ENCODE measurements at regions not wholly inside any gene's neighbourhood (a gene's known extent, or its start where the extent isn't known, plus 50 kb on each side); places are given as distances from the start of the nearest gene placed in this dataset.

DNA sequence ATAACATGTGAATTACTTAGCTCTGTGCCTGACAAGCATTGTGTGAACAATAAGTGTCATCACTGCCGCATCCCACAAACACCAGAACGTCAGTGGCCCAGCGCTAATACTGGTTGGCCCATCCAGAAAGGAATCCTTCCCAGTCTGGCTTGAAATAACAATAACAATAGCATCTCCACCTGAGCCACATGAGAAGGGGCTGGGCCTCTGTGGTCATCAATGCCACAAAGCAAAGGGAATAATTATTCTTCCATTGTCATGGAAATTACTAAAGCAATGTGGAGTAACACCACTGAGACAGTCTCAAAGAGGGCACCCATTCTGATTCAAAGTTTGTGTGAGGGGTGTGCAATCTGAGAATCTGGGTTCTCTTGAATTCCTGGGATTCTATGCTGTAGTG is 105.7 kb upstream of the INHBA start:
- H3K4me3 ChIP-seq (ENCODE audit: low read depth, low read length): no peak overlapping the region
- TF ChIP-seq, protein P1, sequence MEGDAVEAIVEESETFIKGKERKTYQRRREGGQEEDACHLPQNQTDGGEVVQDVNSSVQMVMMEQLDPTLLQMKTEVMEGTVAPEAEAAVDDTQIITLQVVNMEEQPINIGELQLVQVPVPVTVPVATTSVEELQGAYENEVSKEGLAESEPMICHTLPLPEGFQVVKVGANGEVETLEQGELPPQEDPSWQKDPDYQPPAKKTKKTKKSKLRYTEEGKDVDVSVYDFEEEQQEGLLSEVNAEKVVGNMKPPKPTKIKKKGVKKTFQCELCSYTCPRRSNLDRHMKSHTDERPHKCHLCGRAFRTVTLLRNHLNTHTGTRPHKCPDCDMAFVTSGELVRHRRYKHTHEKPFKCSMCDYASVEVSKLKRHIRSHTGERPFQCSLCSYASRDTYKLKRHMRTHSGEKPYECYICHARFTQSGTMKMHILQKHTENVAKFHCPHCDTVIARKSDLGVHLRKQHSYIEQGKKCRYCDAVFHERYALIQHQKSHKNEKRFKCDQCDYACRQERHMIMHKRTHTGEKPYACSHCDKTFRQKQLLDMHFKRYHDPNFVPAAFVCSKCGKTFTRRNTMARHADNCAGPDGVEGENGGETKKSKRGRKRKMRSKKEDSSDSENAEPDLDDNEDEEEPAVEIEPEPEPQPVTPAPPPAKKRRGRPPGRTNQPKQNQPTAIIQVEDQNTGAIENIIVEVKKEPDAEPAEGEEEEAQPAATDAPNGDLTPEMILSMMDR (IDR thresholded peaks at IDR 0.05; ENCODE audit: borderline replicate concordance, insufficient read depth, low read depth, low read length): no peak

DNA sequence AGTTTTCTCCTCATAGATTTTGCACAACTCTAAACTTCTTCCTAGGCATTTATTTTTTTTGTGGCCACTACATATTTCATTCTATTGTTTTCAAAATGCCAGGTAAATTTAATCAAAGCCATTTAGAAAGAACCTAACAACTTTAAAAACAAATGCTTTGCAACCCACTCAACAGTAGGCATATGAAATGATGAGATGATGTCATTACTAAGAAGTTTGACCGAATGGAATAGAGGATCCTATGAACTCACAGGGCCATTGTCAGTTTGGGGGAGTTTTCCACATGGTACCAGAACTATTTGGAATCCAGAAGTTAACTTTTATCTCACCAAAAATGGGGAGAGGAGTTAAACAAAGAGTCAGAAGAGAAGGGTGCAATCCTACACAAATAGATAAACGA is 100.7 kb upstream of the INHBA start:
- H3K4me3 ChIP-seq (ENCODE audit: low read depth, low read length): no peak overlapping the region
- TF ChIP-seq, protein P1 (IDR thresholded peaks at IDR 0.05; ENCODE audit: borderline replicate concordance, insufficient read depth, low read depth, low read length): no peak

DNA sequence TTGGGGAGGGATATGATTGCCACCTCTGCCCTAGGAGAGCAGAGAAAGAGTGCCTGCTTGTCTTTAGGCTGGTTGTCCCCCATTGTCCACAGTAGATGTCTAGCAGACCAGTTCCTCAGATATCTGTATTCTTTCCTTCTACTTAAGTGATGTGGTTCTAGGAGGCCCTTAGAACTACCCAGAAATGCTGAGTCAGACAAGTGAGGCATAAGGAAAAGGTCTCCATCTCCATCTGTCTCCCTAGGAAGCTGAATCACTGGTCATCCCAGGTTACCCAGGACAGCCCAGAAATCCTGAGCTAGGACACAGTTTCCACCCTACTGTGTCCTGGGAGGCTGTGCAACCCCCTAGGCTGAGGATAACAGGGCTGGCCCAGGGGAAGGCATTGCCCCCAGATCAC is 93.4 kb upstream of the INHBA start:
- TF ChIP-seq, protein P1 (IDR thresholded peaks at IDR 0.05; ENCODE audit: borderline replicate concordance, insufficient read depth, low read depth, low read length): no peak
- H3K4me3 ChIP-seq (ENCODE audit: low read depth, low read length): no peak overlapping the region

DNA sequence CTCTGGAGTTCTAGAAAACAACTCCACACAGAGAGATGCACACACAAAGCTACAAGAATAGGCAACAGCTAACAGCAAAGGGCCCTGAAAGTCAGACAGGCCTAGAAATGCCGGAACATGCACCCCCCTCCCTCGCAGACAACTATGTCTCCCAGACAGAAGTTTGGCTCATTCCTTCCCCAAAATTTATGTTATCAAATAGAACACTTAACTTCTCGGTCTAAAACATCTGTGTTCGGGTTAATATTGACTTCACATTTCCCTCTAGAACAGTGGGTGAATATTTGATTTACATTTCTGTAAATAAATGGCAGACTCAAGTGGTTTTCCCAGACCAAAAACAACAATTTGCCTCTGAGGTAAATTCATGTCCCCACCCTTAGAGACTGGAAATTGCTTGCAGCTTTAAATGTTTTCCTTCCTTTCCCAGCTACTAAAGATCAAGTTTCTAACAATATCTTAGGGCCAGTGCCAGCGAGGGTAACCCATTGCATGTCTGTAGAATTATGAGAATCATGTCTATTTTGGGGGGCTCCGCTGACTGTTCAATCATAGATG is 92.5 kb upstream of the INHBA start:
- H3K4me3 ChIP-seq (ENCODE audit: low read depth, low read length): no peak overlapping the region
- TF ChIP-seq, protein P1 (IDR thresholded peaks at IDR 0.05; ENCODE audit: borderline replicate concordance, insufficient read depth, low read depth, low read length): no peak

DNA sequence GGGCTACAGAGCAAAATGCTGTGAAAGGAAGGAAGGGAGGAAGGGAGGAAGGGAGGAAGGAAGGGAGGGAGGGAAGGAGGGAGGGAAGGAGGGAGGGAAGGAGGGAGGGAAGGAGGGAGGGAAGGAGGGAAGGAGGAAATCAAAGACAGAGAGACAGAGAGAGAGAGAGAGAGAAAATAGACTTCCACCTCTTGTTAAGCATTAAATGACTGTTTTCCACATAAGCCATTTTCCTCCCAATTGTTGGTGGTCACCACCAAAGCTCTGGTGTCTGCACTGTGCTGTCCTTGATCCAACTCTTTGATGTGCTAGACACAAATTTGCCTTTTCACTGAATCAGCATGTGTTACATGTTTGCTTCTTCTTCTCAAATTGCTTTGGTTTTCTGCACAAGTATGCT is 90.7 kb upstream of the INHBA start:
- no peak overlapping the region for H3K4me3 ChIP-seq (ENCODE audit: low read depth, low read length)
- TF ChIP-seq, protein P1 (IDR thresholded peaks at IDR 0.05; ENCODE audit: borderline replicate concordance, insufficient read depth, low read depth, low read length): no peak

DNA sequence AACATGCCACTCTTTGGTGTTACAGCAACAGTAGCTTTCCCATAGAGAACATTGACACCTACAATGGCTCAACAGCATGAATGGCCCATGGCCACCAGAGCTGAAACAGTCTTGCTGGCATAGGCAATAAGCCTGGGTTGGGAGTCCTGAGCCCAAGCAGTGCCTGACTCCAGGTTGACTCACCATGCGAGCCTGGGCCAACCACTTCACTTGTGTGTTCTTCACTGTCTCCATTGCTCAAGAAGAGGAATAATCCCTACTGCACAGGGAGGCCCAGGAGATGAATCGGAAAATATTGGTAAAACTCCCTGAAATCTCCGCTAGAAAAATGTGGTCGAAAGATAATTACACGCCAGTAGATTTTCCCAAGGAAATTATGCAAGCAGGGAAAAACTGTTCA is 89.2 kb upstream of the INHBA start:
- H3K4me3 ChIP-seq (ENCODE audit: low read depth, low read length): no peak overlapping the region
- TF ChIP-seq, protein P1 (IDR thresholded peaks at IDR 0.05; ENCODE audit: borderline replicate concordance, insufficient read depth, low read depth, low read length): no peak

DNA sequence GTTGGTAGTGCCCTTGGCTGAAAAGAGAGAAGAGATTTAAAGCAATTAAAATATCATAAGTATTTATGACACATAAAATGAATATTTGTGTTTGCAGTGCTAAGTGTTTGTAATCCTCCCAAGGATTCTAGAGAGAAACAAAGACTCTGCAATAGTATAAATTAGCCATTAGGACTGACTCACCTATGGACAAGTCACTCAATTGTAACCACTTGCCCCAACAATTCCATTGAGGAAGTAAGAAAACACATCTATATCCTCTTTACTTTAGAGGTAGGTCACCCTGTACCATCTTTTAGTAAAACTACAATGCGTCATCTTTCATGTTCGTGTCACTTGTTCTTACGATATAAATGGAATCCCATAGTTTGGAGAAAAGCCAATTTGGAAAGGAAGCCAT is 85.7 kb upstream of the INHBA start:
- no peak overlapping the region for H3K4me3 ChIP-seq (ENCODE audit: low read depth, low read length)
- TF ChIP-seq, protein P1 (IDR thresholded peaks at IDR 0.05; ENCODE audit: borderline replicate concordance, insufficient read depth, low read depth, low read length): no peak

All from GM12875 (cell line).